SH-SY5Y (cell line): ENCODE measurements at regions not wholly inside any gene's neighbourhood (a gene's known extent, or its start where the extent isn't known, plus 50 kb on each side); places are given as distances from the start of the nearest gene placed in this dataset.

Source experiments
- GATA2 ChIP-seq: IDR thresholded peaks from 2 replicates; pipeline ENCODE4 v1.6.1; 2011; ENCODE audit warnings: mild to moderate bottlenecking, low read depth, low read length
- GATA3 ChIP-seq: IDR thresholded peaks from 2 replicates; pipeline ENCODE4 v1.6.1; 2011; ENCODE audit warnings: low read depth, mild to moderate bottlenecking, low read length, moderate library complexity

- TF ChIP-seq GATA2, result no peak
- no peak for TF ChIP-seq GATA3
Observed at GRCh38 chr3:56916716-56917360, 115.1 kb upstream of the ARHGEF3 start.
